Natural killer cell treated with Interleukin-12 subunit alpha and Interleukin-12 subunit beta and Interleukin-15 and Interleukin-18, amount 100 ng/mL, for 72 hours (primary cell): ENCODE measurements at regions not wholly inside any gene's neighbourhood (a gene's known extent, or its start where the extent isn't known, plus 50 kb on each side); places are given as distances from the start of the nearest gene placed in this dataset.

ENCODE experiments used
- ATAC-seq, 2 donors: fragments of 150-1000 bp; cut with Tn5 transposase in 1 of 2; sonication (Bioruptor Pico), chemical (Tn5 transposase) in 1 of 2; 2 replicates each; pipeline ENCODE4 v1.10.0; 2021
- DNase-seq: peaks from one replicate; pipeline ENCODE4 v3.0.0; 2022; ENCODE audit warnings: low spot score
- H3K27ac Mint-ChIP-seq, 2 donors: 1 replicate in 1 of 2; 2 replicates in 1 of 2; pipeline ENCODE4 v1.8.0; 2022; ENCODE audit warnings: mixed read lengths in 2 of 2, mild to moderate bottlenecking in 1 of 2, moderate library complexity in 1 of 2
- H3K27me3 Mint-ChIP-seq, 2 donors: 1 replicate in 1 of 2; 2 replicates in 1 of 2; pipeline ENCODE4 v1.8.0; 2022; ENCODE audit warnings: mixed read lengths in 2 of 2
- H3K36me3 Mint-ChIP-seq: one replicate; pipeline ENCODE4 v1.8.0; 2022; ENCODE audit warnings: mixed read lengths
- H3K4me1 Mint-ChIP-seq, 2 donors: 1 replicate in 1 of 2; 2 replicates in 1 of 2; pipeline ENCODE4 v1.8.0; 2022; ENCODE audit warnings: low read depth in 2 of 2, mixed read lengths in 2 of 2, mild to moderate bottlenecking in 1 of 2
- H3K4me3 Mint-ChIP-seq: one replicate; pipeline ENCODE4 v1.8.0; 2022; ENCODE audit warnings: mixed read lengths
- H3K9me3 Mint-ChIP-seq: 2 replicates; pipeline ENCODE4 v1.8.0; 2022; ENCODE audit warnings: mixed read lengths

- Mint-ChIP-seq H3K36me3 (no peaks in the 10 kb centered on the region), H3K27me3 (no peaks in the 10 kb centered on the region), H3K4me1 (no peaks in the 10 kb centered on the region), H3K4me3 (no peak overlapping the region), H3K9me3 (peaks cover 3% of the 10 kb centered on the region), H3K27ac (no peak overlapping the region)
- ATAC-seq = no peak
- no peak for DNase-seq
These were observed 59.9 kb upstream of the C11orf87 start for GRCh38 chr11:109362059-109362458.

- ATAC-seq (no peak), DNase-seq (no peak)
- Mint-ChIP-seq H3K27me3 (no peaks in the 10 kb centered on the region), H3K36me3 (no peaks in the 10 kb centered on the region), H3K9me3 (peaks cover 3% of the 10 kb centered on the region), H3K27ac (no peak overlapping the region), H3K4me1 (no peaks in the 10 kb centered on the region), H3K4me3 (no peak overlapping the region)
These were observed 58.3 kb upstream of the C11orf87 start for GRCh38 chr11:109363682-109364081.

GRCh38 chr11:109364851-109365250 lies 57.1 kb upstream of the C11orf87 start:
- H3K4me1 Mint-ChIP-seq = no peaks in the 10 kb centered on the region
- ATAC-seq = no peak
- no peak for DNase-seq

GRCh38 chr11:109371444-109372176 lies 50.4 kb upstream of the C11orf87 start:
- DNase-seq (no peak), ATAC-seq (no peak)
- Mint-ChIP-seq H3K27ac (no peak overlapping the region), H3K27me3 (peaks cover 0 to 2% of the 10 kb centered on the region in 2 donors), H3K4me3 (no peak overlapping the region), H3K4me1 (no peaks in the 10 kb centered on the region), H3K9me3 (peaks cover 4% of the 10 kb centered on the region), H3K36me3 (no peaks in the 10 kb centered on the region)

More at GRCh38 chr11:109364851-109365250, 57.1 kb upstream of the C11orf87 start:
- no peak overlapping the region for H3K27ac Mint-ChIP-seq
- H3K36me3 Mint-ChIP-seq = no peaks in the 10 kb centered on the region
- no peaks in the 10 kb centered on the region for H3K27me3 Mint-ChIP-seq
- H3K9me3 Mint-ChIP-seq = peaks cover 3% of the 10 kb centered on the region
- no peak overlapping the region for H3K4me3 Mint-ChIP-seq
